Right lobe of liver (tissue), 4 donors: ENCODE measurements at regions not wholly inside any gene's neighbourhood (a gene's known extent, or its start where the extent isn't known, plus 50 kb on each side); places are given as distances from the start of the nearest gene placed in this dataset.

ENCODE experiments used
- POLR2A ChIP-seq: fragments of 450-650 bp; IDR thresholded peaks from one replicate; pipeline ENCODE4 v1.6.1; 2017; ENCODE audit warnings: antibody characterized with exemption, mild to moderate bottlenecking
- TF ChIP-seq, protein P1 (sequence below), 4 donors: fragments of 200-600 bp in 3 of 4; fragments of 450-650 bp in 1 of 4; IDR thresholded peaks; one replicate each; pipeline versions ENCODE4 v1.5.1 to v1.8.0; 2016 to 2022; ENCODE audit warnings: antibody characterized with exemption in 4 of 4, mild to moderate bottlenecking in 2 of 4
- donor health status: DM: no; HTN: no; CAD: no.
- donor health status: DM: no; HTN: no; CAD: no.
- donor health status: DM: no; HTN: yes; CAD: no.

DNA sequence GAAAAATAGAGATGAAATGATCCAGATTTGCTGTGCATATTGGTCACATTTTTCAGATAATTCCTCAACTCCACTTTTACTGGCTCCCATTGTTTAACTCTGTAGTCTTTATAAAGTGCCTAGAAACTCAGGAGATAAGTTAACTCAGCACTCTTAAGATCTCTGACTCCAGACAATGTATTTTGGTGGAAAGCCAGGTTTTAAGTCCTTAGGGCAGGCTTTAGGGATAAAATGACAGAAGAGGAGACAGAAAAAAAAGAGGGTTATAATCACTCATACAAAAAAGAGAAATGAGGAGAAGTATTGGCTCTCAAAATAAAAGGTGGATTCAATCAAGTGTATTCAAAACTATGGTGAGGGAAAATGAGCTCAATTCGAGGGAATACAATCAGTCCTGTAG lies 674.8 kb upstream of the INTU start:
- TF ChIP-seq, protein P1, sequence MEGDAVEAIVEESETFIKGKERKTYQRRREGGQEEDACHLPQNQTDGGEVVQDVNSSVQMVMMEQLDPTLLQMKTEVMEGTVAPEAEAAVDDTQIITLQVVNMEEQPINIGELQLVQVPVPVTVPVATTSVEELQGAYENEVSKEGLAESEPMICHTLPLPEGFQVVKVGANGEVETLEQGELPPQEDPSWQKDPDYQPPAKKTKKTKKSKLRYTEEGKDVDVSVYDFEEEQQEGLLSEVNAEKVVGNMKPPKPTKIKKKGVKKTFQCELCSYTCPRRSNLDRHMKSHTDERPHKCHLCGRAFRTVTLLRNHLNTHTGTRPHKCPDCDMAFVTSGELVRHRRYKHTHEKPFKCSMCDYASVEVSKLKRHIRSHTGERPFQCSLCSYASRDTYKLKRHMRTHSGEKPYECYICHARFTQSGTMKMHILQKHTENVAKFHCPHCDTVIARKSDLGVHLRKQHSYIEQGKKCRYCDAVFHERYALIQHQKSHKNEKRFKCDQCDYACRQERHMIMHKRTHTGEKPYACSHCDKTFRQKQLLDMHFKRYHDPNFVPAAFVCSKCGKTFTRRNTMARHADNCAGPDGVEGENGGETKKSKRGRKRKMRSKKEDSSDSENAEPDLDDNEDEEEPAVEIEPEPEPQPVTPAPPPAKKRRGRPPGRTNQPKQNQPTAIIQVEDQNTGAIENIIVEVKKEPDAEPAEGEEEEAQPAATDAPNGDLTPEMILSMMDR (IDR thresholded peaks at IDR 0.05): no peak
- TF ChIP-seq POLR2A: no peak
